Stimulated activated naive B cell treated with anti-CD40 and anti-IgM and Interleukin-4, amounts not matched to agents 10 μg/mL and 1 μg/mL and 100 μg/mL, for 72 hours (primary cell): ENCODE measurements at regions not wholly inside any gene's neighbourhood (a gene's known extent, or its start where the extent isn't known, plus 50 kb on each side); places are given as distances from the start of the nearest gene placed in this dataset.

Source experiments
- ATAC-seq, 2 donors: fragments of 150-1000 bp; cut with Tn5 transposase; replicated peaks; 2 replicates each; pipeline ENCODE4 v1.10.0; 2021; ENCODE audit warnings: moderate library complexity in 1 of 2
- DNase-seq: peaks from one replicate; pipeline ENCODE4 v3.0.0; 2021
- H3K27ac Mint-ChIP-seq: one replicate; pipeline ENCODE4 v1.8.0; 2022; ENCODE audit warnings: mild to moderate bottlenecking, mixed read lengths
- H3K27me3 Mint-ChIP-seq, 2 donors: one replicate each; pipeline ENCODE4 v1.8.0; 2022; ENCODE audit warnings: mixed read lengths in 2 of 2
- H3K36me3 Mint-ChIP-seq, 2 donors: one replicate each; pipeline ENCODE4 v1.8.0; 2022; ENCODE audit warnings: mixed read lengths in 2 of 2, mild to moderate bottlenecking in 1 of 2
- H3K4me1 Mint-ChIP-seq, 2 donors: one replicate each; pipeline ENCODE4 v1.8.0; 2022; ENCODE audit warnings: mixed read lengths in 2 of 2, mild to moderate bottlenecking in 1 of 2
- H3K4me3 Mint-ChIP-seq, 2 donors: one replicate each; pipeline ENCODE4 v1.8.0; 2022; ENCODE audit warnings: mild to moderate bottlenecking in 2 of 2, mixed read lengths in 2 of 2, moderate library complexity in 1 of 2
- H3K9me3 Mint-ChIP-seq, 2 donors: one replicate each; pipeline ENCODE4 v1.8.0; 2022; ENCODE audit warnings: mixed read lengths in 2 of 2, mild to moderate bottlenecking in 1 of 2

DNA sequence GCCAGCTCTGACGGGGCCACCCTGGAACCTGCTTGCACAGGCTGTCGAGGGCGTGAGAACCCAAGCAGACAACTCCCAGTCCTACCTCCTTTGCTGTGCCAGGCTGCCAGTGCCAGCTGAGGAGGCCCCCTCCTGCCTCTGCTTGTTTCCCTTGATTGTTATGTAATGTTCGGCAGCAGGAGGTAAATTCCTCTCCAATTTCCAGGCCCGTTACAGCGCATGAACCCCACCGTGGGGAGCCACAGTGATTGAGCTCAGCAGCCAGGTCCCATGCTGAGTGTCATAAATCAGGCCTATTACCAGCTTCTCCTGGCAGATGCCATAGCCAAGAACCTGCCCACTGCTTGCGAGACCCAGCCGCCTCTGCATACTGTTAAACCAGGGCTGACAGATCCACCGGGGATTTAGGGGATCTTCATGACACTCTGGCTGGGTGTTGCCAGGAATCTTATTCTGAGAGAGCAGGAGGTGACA lies 320.5 kb downstream of the DHX35 start:
- H3K9me3 Mint-ChIP-seq, result no peaks in the 10 kb centered on the region
- no peaks in the 10 kb centered on the region for H3K4me1 Mint-ChIP-seq
- no peak for ATAC-seq
- no peak overlapping the region for H3K4me3 Mint-ChIP-seq
- no peak for DNase-seq
- H3K27ac Mint-ChIP-seq, result no peak overlapping the region
- H3K27me3 Mint-ChIP-seq, result peaks cover 17 to 20% of the 10 kb centered on the region in 2 donors
- no peaks in the 10 kb centered on the region for H3K36me3 Mint-ChIP-seq

GRCh38 chr20:39280875-39281274 lies 318.7 kb downstream of the DHX35 start:
- Mint-ChIP-seq H3K27ac (no peak overlapping the region), H3K4me3 (no peak overlapping the region), H3K9me3 (peaks cover 3 to 5% of the 10 kb centered on the region in 2 donors), H3K27me3 (peaks cover 17 to 24% of the 10 kb centered on the region in 2 donors), H3K36me3 (no peaks in the 10 kb centered on the region), H3K4me1 (no peaks in the 10 kb centered on the region)
- DNase-seq, result no peak
- ATAC-seq, result no peak

GRCh38 chr20:39278230-39278788 lies 316.2 kb downstream of the DHX35 start:
- Mint-ChIP-seq H3K4me3 (no peak overlapping the region), H3K9me3 (peaks cover 3 to 5% of the 10 kb centered on the region in 2 donors), H3K4me1 (no peaks in the 10 kb centered on the region), H3K27me3 (peaks cover 19 to 23% of the 10 kb centered on the region in 2 donors), H3K27ac (no peak overlapping the region), H3K36me3 (no peaks in the 10 kb centered on the region)
- DNase-seq (no peak), ATAC-seq (no peak)

DNA sequence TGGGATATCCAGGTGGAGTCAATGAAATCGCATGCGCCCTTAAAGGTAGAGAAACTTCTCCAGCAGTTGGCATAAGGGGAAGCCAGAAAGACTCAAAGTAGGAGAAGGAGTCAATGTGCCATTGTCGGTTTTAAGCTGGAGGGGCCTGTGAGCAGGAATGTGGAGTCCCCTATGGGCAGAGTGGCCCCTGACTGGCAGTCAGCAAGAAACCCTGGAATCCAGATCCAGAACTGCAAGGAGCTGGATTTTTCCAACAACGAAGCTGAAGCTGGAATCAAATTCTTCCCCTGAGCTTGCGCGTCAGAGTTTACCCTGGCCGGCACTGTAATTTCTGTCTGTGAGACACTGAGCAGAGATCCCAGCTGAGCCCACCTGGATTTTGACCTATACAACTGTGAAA lies 315.0 kb downstream of the DHX35 start:
- DNase-seq (no peak), ATAC-seq (no peak)
- H3K4me3 Mint-ChIP-seq, result no peak overlapping the region
- H3K27ac Mint-ChIP-seq, result no peak overlapping the region
- H3K4me1 Mint-ChIP-seq, result no peaks in the 10 kb centered on the region
- H3K9me3 Mint-ChIP-seq, result peaks cover 3 to 5% of the 10 kb centered on the region in 2 donors
- no peaks in the 10 kb centered on the region for H3K36me3 Mint-ChIP-seq
- H3K27me3 Mint-ChIP-seq, result peaks cover 8 to 12% of the 10 kb centered on the region in 2 donors

DNA sequence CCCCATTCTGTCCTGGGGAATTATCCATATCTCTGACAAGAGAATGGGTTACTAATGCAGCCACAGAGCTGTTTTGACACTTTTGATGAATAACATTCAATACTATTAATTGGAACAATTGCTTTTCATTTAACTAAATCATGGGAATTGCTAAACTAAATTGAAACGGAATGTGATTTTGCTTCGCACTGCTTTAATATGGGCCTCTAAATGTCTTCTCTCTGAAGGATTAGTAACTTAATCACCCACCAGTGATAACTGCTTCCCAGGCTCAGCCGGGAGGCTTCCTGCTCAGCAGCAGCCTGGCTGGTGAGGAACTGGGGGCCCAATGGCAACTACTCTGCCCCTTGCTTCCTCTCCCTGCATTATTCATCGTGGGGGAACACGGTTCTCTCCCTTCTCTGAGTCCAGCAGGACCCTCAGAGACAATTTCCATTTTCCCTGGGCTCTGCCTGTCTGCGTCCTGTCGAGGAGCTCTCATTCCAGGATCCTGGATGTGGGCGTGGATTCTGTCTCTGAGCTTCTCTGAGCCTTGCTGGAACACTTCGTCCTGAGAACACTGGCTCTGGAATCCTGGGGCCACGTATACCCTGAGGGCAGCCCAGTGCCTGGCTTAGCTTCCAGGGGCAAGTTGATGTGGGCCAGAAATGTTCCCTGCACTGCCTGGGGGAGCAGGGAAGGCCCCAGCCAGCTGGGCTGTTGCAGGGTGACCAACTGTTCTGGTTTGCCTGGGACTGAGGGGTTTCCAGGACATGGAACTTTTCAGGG lies 308.9 kb downstream of the DHX35 start:
- Mint-ChIP-seq H3K4me1 (no peaks in the 10 kb centered on the region), H3K4me3 (no peak overlapping the region), H3K36me3 (no peaks in the 10 kb centered on the region), H3K27me3 (peaks cover 13 to 14% of the 10 kb centered on the region in 2 donors), H3K27ac (no peak overlapping the region), H3K9me3 (no peaks in the 10 kb centered on the region)
- ATAC-seq (no peak), DNase-seq (no peak)

DNA sequence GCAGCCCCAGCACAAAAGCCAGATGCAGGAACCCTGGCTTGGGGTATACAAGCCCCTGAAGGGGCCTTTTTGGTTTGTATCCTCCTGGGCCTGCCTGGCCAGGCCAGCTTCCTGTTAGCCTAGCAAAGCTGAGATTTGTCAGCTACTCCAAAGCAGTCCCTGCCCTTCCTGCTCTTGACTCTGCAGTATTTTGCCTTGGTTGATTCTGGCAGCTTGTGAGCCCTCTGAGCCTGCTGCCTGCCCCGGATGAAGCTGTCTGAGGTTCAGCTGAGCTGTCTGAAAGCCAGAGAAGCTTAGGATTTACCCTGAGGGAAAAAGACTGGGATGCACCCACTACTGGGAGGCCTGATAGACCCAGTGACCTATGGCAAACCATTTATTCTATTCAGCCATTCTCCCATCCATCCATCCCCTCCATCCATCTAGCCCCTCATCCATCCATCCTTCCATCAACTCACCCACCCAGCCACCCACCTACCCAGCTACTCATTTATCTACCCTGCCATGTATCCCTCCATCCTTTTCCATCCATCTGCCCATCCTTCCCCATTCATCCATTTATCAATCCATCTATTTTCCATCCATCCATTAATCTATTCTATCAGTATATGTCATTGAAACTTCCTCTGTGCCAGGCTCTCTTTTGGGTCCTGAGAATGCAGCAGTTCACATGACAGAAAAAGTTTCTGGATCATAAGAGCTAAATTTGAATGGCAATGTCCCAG lies 307.5 kb downstream of the DHX35 start:
- H3K27ac Mint-ChIP-seq, result no peak overlapping the region

GRCh38 chr20:39268981-39269461 lies 306.9 kb downstream of the DHX35 start:
- peaks cover 12 to 20% of the 10 kb centered on the region in 2 donors for H3K27me3 Mint-ChIP-seq
- H3K27ac Mint-ChIP-seq, result no peak overlapping the region
- DNase-seq, result peak; percentile 41
- H3K4me1 Mint-ChIP-seq, result no peaks in the 10 kb centered on the region
- no peaks in the 10 kb centered on the region for H3K9me3 Mint-ChIP-seq
- no peaks in the 10 kb centered on the region for H3K36me3 Mint-ChIP-seq
- no peak overlapping the region for H3K4me3 Mint-ChIP-seq
- peak; percentile 88 to 92 for ATAC-seq

More for the DNA sequence above, 307.5 kb downstream of the DHX35 start:
- Mint-ChIP-seq H3K27me3 (peaks cover 12 to 19% of the 10 kb centered on the region in 2 donors), H3K36me3 (no peaks in the 10 kb centered on the region), H3K4me3 (no peak overlapping the region), H3K4me1 (no peaks in the 10 kb centered on the region), H3K9me3 (no peaks in the 10 kb centered on the region)
- DNase-seq (no peak), ATAC-seq (no peak)

GRCh38 chr20:39268491-39268951 lies 306.4 kb downstream of the DHX35 start:
- no peak for ATAC-seq
- H3K27me3 Mint-ChIP-seq, result peaks cover 12 to 20% of the 10 kb centered on the region in 2 donors
- no peaks in the 10 kb centered on the region for H3K4me1 Mint-ChIP-seq
- H3K36me3 Mint-ChIP-seq, result no peaks in the 10 kb centered on the region
- H3K9me3 Mint-ChIP-seq, result no peaks in the 10 kb centered on the region
- DNase-seq, result no peak
- no peak overlapping the region for H3K27ac Mint-ChIP-seq
- H3K4me3 Mint-ChIP-seq, result no peak overlapping the region

DNA sequence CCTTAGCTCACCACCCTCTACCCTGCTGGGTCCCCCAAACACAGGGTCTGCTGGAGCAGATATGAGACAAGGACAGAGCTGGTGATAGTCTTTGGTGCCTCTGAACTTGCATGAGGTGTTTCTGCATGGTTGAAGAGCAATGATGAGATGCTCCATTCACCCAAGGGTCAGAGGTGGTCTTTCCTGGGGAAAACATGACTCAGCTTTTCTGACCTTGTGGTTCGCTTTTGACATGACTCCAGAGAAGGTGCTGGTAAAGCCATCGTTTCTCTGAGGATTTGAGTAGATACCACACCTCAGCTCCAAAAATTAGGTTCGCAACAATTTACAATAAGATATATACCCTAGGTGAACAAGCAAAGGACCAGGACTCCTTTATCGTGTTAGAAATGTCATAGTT lies 304.8 kb downstream of the DHX35 start:
- DNase-seq, result no peak
- H3K4me3 Mint-ChIP-seq, result no peak overlapping the region
- H3K9me3 Mint-ChIP-seq, result no peaks in the 10 kb centered on the region

DNA sequence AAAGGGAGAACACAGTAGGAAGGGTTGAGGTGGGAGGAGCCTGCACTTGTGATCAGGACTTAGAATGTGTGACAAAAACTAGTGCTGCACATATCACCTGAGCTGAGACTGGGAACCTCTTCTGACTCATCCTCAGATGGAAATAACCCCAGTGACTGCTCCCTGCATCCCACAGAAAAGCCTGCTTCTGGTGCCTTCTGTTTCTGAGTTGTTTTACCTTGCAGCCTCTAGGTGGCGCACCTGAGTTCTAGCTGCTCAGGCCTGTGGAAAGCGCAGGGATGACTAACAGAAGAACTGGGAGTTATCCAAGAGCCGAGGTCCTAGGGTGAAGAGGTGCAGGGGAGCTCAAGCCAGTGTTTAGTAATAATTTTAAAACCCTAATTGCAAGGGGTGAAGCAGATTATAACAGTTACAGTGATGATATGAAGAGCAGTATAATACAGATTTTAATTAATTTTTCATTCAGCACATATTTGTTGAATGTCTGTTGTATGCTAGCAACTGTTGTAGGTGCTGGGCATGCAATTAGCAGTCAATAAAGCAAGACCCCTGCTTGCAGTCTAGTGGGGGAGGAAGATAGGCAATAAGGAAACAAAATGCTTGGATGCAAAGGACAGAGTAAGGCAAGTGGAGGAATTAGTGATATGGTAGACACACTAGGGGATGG lies 302.5 kb downstream of the DHX35 start:
- no peaks in the 10 kb centered on the region for H3K9me3 Mint-ChIP-seq
- H3K4me3 Mint-ChIP-seq, result no peak overlapping the region
- peaks cover 24% of the 10 kb centered on the region in 2 donors for H3K27me3 Mint-ChIP-seq
- no peaks in the 10 kb centered on the region for H3K4me1 Mint-ChIP-seq
- peak; percentile 60 to 71 for ATAC-seq
- peak; percentile 3 for DNase-seq
- H3K36me3 Mint-ChIP-seq, result no peaks in the 10 kb centered on the region
- no peak overlapping the region for H3K27ac Mint-ChIP-seq

More for the DNA sequence above, 304.8 kb downstream of the DHX35 start:
- Mint-ChIP-seq H3K27ac (no peak overlapping the region), H3K36me3 (no peaks in the 10 kb centered on the region), H3K27me3 (peaks cover 16 to 22% of the 10 kb centered on the region in 2 donors), H3K4me1 (no peaks in the 10 kb centered on the region)
- no peak for ATAC-seq

DNA sequence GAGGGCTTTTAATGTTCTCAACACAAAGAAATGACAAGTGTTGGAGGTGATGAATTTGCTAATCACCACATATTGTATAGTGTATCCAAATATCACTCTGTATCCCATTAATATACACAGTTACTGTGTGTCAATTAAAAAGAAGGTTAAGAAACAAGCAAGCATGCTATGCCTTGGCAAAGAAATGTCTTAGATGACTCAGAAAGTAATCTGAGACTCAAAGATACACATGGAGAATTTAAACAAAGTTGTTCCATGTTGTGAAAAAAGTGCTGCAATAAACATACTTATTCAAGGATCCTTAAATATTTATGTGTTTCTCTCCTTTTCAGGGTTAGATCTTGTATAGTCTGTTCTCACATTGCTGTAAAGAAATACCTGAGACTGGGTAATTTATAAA lies 300.9 kb downstream of the DHX35 start:
- no peaks in the 10 kb centered on the region for H3K4me1 Mint-ChIP-seq
- peaks cover 15 to 17% of the 10 kb centered on the region in 2 donors for H3K27me3 Mint-ChIP-seq
- DNase-seq (no peak), ATAC-seq (no peak)
- no peak overlapping the region for H3K27ac Mint-ChIP-seq
- H3K9me3 Mint-ChIP-seq, result no peaks in the 10 kb centered on the region
- H3K36me3 Mint-ChIP-seq, result no peaks in the 10 kb centered on the region
- no peak overlapping the region for H3K4me3 Mint-ChIP-seq

DNA sequence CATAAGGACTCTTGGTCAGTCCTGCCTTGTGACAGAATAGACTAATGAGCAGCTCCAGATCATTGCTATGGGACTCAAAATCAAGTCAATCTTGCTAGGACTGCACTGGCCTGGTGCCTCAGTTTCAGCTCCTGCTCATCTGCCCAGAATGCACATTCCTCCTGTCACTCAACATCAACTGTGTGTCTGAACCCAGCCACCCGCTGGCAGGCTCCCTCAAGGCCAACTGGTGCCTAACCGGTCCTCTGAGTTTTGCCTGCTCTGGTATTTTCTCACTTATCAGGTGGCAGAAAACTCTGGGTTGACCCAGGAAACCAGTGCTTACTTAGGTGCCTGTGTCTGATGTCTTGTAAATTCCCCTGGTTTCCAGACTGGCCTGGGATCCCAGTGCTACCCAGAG lies 297.7 kb downstream of the DHX35 start:
- Mint-ChIP-seq H3K27me3 (peaks cover 11 to 17% of the 10 kb centered on the region in 2 donors), H3K36me3 (no peaks in the 10 kb centered on the region), H3K4me3 (no peak overlapping the region), H3K4me1 (no peaks in the 10 kb centered on the region), H3K27ac (no peak overlapping the region), H3K9me3 (no peaks in the 10 kb centered on the region)
- DNase-seq, result no peak
- ATAC-seq, result no peak

- H3K4me3 Mint-ChIP-seq, result no peak overlapping the region
- no peaks in the 10 kb centered on the region for H3K9me3 Mint-ChIP-seq
- H3K27me3 Mint-ChIP-seq, result peaks cover 8 to 17% of the 10 kb centered on the region in 2 donors
- no peaks in the 10 kb centered on the region for H3K36me3 Mint-ChIP-seq
- no peaks in the 10 kb centered on the region for H3K4me1 Mint-ChIP-seq
- H3K27ac Mint-ChIP-seq, result no peak overlapping the region
- ATAC-seq (no peak), DNase-seq (no peak)
Measured at GRCh38 chr20:39259010-39259803, 297.1 kb downstream of the DHX35 start.
